ENCODE measurements at regions not wholly inside any gene's neighbourhood (a gene's known extent, or its start where the extent isn't known, plus 50 kb on each side); places are given as distances from the start of the nearest gene placed in this dataset.
"Not testable (repeated sequence)": the region's sequence is repeated elsewhere in the genome, so short reads cannot be mapped to it uniquely, and the experiment has no call there.

DNA sequence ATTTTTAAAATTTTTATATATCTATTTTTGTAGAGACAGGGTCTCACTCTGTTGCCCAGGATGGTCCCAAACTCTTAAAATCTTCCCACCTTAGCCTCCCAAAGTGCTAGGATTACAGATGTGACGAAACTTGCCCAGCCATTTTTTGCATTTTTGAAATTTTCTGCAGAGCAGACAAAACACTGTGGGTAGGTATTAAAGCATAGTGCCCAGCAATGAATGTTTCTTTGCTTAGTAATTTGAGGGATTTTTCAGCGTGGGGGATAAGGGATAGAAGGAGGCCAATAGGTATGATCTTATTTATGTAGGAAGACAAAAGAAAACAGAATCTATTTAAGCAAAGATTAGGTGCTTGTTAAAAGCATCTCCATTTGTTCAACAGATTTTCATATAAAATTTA lies 446.8 kb upstream of the DPH6 start:
- DNase-seq (ENCODE audit: low spot score), result no peak

DNA sequence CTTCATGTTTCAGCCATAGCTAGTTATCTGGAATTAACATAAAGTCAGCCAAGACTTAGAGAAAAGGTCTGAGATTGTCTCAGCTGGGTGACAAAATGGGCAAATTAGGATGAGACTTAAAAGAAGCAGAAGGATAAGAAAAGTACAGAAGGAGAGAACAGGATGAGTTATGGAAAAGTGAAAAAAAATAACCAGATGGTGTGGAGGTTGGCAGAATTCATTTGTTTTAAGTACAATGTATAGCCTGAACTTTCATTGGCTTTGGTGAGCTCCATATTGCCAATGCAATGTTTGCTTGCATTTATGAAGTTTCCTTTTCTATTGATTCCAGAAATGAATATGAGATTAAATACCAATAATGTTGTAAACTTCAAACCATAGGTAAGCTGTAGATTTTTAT lies 447.2 kb upstream of the DPH6 start:
- DNase-seq (ENCODE audit: low spot score), result no peak

DNA sequence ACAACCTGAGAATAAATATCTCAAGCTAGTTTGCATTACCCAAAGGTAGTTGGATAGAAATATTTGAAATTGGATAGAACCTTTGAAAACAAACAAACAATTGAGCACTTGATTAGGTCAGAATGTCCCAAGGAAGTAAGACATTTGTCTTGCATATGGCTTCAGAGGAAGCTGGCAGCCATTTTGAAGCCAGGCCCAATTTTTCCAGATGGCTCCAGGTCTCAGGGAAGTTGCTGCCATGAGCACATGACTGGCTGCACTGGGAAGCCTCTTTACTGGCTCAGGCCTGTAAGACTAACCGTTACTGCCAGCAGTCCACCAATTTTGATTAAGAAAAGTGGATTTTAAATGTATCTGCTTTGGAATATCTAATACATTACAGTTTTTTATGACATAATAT lies 448.9 kb upstream of the DPH6 start:
- DNase-seq (ENCODE audit: low spot score), result no peak

DNA sequence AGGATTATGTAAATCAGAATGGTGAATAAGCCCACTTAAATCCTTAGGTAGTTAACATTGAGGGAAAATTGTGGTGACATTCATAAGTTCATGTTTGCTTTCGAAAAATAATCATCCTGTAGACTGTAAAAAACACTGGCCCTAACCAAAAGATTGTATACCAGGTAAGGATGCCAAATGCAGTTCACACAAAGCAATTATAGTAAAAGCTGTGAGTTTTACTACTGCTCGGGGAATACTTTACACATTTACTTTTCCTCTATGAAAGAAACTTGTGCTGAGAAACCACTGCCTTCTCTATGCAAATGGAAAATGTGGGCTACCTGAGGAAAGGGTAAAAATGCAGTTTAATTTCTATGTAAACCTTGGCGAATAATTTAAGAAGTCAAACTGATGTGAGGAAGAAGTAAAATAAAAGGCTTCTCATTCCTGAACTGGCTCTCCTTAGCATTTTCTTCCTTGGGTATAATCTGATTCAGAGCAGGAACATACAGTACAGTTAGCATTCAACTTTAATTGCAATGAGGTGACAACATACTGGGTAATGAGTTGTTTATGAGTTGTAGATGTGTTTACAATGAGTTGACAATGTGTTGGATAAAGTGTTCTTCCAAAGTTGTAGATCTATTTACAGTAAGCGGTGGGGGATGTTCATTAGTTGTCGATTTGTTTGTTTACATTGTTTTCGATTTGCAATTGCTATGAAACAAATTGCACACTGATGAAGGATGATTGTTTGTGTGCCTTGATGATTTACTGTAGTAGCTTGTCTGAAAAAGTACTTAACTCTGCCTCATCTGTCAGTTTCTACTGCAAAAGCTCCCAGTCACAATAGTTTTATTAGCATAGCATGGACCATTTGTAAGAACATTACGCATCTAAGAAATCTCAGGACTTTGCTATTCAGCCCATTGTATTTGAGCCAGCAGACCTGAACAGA lies 453.0 kb upstream of the DPH6 start:
- DNase-seq (ENCODE audit: low spot score), result no peak

DNA sequence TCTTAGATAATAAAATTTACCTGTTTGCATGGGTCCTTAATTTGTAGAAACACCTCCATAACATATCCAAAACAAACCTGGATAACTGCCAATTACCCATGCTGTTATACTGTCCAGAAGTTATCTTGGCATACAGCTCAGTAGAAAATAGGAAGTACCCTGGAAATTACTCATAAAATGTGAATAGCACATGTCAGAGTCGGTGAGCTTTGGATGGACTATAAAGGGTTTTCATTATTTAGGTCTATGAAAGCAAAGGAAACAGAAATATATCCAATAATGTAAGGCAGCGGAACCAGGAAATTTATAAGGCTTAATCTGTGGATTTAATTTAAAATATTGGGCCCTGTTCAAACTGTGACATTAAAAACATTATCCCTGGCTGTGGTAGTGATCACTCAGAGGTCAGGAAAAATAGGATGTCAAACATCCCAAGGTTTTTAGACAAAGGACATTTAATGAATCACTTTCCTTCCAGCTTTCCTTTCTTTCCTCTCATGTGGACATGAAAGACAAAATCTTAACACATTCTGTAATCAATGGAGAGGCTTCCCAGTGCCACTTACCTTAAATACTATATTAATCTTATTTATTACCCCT lies 459.0 kb upstream of the DPH6 start:
- no peak for DNase-seq (ENCODE audit: low spot score)

DNA sequence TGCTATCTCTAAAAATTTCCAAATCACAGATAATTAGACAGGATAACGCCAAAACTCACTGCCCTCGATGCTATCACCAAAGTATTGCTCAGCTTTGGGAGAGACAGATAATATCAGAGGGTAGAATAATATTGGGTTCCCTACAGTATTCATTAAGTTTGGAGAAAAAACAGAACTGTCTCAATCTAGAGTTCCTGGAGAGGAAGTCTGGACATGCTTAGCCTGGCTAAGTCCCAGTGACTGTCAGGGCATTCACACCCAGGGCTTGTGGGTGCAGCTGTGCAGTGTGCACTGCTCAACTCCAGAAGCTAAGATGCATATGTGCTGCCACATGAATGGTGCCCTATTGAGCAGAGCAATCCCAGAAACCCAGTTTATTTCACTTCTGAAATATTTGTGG lies 459.6 kb upstream of the DPH6 start:
- no peak for DNase-seq (ENCODE audit: low spot score)

DNA sequence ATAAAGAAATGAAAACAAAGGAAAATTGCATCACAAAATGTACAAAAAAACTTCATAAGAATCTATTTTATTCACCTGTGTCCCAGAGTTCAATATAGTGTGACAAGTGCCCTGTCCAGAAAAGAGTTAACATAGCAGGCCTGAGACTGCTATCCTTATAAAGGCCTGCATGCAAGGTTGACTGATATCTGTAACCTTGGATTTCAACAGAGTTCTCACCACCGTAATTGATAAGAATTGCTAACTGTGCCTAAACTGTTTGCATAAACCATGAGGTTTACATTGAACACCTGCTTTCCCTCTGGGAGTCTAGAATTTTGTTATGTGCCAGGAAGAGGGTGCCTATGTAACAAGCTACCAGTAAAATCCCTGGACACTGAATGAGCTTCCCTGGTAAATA lies 461.7 kb upstream of the DPH6 start:
- no peak for DNase-seq (ENCODE audit: low spot score)

DNA sequence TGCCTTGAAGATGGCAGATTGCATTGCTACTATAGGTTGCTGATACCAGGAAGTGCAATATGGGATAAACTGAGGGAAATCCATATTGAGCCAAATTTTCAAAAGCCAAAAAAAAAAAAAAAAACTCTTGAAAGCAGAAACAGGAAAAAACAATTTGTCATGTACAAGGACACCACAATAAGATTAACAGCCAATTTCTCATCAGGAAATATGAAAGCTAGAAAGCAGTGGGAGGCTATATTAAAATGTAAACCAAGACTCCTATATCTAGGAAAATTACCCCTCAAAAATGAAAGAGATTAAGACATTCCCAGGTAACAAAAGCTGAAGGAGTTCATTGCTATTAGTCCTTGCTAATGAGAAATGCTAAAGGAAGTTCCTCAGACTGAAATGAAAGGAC lies 462.8 kb upstream of the DPH6 start:
- no peak for DNase-seq (ENCODE audit: low spot score)

DNA sequence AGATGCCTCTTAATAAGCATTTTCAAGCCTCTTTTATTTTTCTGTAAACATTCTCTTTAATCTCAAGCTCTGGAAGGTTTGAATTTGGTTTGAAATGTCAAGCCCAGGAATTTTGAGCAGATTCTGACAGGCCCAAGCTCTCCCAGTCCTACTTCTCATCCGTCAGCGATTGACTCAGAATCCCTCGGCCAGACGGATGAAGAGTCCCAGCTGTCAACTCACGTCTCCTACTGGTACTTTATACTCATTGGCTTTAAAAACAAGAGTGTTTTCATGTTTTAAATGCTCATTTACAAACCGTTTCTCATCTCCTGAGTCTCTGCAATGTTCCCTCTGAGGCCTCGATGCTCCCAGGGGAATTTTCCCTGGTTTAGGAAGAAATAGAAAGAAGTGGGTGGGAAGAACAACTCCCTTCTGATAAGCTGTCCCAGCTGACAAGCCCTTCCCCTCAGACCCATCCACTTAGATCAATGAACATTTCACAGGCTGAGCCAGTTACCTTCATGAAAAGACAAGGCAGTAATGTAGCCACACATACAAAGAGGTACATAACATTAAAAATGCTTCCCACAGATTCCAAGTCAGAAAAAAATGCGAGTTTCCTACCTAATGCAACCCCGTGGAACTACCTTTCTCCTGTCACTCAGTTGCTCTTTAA lies 478.2 kb upstream of the DPH6 start:
- peak; percentile 14 for DNase-seq (ENCODE audit: low spot score)

DNA sequence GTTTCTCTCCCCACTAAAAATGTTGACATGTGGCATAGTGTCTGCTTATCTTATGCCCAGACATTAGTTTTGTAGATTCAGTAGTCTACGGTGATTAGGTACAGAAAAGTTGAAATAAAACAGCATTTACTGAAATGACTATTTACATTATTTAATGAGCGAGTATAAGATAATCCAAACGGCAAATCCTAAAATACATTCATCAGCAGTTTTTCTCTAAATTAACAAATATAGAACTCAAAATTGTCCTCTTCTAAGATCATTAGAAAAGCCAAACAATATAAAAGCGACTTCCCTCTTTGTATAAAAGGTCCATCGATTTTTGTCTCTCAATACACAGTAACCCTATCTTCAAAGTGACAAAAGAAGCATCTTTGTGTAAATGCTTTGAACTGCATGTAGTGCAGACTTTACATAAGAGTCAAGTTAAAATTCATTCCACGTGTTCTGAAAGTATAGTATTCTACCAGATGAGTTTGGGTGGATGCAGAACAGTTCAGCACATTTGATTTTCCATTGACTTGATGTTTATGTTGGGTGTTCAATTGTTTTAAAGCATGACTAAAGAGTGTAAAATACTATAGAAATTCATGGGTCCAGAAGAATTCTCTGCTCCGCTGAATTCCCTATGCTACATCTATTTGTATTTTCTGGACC lies 480.8 kb upstream of the DPH6 start:
- DNase-seq (ENCODE audit: low spot score), result no peak

DNA sequence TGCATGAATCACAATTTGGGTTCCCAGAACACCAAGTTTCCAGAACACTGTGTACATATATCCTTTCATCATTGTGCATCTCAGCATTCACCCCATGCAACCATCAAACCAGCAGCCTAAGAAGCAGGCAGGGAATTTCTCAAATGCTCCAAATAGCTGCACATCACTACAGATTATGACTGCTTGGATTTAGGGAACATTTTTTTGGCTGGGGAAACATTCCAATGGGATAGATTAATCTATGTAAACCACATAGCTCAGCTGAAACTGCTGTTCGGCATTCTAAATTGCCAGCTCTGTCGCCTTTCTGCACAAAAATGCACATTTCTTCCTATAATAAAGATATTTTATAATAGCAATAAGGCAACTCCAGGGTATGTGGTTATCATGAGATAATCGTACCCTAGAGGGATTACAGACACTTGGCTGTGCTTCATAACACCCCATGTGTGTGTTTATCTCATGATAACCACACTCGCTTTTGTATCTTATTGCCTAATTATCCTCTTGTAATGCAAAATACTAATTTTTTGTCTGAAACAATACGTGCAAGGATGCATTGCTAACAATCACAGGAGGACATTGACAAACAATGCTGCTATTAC lies 483.7 kb upstream of the DPH6 start:
- DNase-seq (ENCODE audit: low spot score), result no peak

DNA sequence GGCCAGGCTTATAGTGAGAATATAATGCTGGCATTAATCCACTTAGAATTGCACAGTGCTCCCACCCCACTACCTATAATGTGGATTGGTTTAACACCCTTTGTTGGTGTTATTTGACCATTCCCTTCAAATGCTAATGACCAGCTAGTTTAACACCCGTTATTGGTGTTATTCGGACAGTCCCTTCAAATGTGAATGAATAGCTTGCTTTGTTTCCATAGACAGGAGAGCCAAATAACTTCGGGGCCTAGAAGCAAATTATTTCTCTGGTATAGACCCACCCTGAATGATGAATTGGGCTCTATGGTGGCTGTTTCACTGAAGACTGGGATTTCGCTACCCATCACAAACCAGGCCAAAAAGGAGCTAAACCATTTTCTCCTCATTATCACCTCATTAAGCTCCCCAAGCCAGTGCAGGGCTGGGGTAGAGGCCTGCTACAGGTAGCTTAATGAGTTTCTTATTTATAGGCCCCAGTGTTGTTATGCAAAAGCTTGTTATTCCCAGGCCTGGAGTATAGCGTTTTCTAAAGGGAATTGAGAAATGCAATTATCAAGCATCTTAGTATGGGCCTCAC lies 494.1 kb upstream of the DPH6 start:
- DNase-seq (ENCODE audit: low spot score), result no peak

DNA sequence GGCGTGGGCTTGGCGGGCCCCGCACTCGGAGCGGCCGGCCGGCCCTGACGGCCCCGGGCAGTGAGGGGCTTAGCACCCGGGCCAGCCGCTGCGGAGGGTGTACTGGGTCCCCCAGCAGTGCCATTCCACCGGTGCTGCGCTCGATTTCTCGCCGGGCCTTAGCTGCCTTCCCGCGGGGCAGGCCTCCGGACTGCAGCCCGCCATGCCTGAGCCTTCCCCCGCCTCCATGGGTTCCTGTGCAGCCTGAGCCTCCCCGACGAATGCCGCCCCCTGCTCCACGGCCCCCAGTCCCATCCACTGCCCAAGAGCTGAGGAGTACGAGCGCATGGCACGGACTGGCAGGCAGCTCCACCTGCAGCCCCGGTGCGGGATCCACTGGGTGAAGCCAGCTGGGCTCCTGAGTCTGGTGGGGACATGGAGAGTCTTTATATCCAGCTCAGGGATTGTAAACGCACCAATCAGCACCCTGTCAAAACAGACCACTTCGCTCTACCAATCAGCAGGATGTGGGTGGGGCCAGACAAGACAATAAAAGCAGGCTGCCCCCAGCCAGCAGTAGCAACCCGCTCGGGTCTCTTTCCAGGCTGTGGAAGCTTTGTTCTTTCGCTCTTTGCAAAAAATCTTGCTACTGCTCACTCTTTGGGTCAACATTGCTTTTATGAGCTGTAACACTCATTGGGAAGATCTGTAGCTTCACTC lies 501.2 kb upstream of the DPH6 start:
- DNase-seq (ENCODE audit: low spot score), result not testable (repeated sequence)

DNA sequence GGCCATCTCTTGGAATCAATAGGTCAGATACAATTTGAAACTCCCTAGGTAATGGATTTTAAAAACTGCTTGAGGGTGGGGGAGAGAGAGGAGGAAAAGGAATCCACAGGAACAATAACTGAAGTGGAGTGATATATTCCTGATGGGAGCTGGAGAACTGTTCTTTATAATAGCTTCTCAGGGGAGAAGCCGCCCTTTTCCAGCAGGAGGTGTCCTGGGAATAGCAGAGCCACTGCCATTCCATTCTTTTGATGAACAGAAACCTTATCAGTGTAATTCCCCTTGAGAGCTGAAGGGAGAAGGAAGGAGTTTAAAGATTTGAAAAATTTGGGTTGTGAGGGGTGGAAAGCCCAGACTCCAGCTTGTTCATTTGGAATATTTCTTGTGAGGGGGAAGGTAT lies 504.9 kb upstream of the DPH6 start:
- DNase-seq (ENCODE audit: low spot score), result no peak

DNA sequence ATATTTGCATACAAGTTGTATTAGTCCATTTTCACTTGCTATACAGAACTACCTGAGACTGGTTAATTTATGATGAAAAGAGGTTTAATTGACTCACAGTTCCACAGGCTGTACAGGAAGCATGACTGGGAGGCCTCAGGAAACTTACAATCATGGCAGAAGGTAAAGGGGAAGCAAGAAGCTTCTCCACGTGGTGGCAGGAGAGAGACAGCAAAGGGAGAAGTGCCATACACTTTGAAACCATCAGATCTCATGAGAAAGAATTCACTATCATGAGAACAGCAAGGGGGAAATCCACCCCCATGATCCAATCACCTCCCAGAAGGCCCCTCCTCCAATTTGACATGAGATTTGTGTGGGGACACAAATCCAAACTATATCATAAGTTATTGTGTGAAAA lies 506.7 kb upstream of the DPH6 start:
- DNase-seq (ENCODE audit: low spot score), result not testable (repeated sequence)

DNA sequence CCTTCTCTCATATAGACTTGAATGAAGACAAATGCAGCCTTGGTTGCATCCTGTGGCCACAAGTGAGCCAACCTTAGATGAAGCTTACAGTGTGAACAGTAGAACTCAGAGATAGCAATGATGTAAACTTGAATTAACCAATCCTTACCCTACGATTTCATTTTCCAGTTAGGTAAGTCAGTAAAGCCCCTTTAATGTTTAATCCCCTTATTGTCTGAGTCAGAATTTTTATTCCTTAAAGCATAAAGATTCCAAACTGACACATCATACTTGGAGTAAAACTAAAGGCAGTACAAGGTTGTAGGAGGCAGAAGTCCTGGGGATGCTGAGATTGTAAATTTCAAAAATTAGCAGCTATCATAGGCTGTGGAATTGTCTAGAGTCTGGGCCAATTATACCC lies 507.8 kb upstream of the DPH6 start:
- DNase-seq (ENCODE audit: low spot score), result no peak

DNA sequence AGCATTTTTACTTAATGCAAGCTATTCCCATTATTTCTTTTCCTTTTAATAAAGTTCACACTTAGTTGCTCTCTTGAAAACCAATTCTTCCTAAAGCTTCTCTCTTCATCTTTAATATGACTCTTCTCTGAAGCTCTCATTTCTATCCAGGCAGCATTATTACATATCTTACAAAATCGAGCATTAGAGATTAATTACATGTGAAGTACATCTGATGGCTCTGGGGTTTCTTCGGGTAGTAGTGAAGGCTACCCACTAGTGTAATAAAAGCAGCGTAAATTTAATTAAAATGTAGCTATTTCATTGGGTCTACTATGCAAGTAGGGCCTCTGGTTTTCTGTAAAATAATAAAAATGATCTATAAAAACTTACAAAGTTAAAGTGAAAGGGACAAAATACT lies 513.6 kb upstream of the DPH6 start:
- no peak for DNase-seq (ENCODE audit: low spot score)

DNA sequence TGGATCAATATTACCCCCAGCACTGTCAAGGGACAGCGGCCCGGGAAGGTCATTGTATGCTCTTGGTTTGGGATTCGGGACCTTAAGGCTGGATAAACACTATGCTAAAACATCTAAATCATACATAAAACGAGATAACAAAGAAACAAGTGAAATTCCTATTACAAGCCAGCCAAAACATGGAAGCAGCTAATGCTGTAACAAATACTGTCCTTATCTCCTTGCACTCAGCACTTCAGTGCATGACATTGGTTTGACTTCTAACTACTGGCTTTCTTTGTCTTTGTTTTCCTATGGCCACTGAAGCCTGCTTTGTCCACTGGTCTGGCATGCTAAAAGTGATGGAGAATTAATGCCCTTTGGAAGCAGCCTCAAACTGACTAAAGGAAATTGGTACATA lies 516.4 kb upstream of the DPH6 start:
- DNase-seq (ENCODE audit: low spot score), result no peak

DNA sequence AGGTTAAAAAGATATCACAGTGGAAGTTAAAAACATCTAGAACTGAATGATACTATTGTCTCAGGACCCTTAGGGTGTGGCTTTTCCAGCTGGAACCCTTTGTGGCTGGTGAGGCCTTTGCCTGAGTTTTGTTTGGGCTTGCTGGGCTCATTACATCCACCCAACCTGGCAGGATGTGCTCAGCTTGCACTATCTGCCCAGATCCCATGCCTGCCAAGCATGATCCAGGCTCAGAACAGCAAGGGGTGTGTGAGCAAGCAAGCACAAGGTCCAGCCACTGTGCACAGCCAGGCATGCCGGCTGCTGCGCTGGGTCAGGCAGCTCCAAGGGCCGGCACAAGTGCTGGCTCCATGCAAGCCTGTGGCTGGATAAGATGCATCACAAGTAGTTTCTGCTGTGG lies 512.7 kb upstream of the CDIN1 start:
- DNase-seq (ENCODE audit: low spot score), result no peak

DNA sequence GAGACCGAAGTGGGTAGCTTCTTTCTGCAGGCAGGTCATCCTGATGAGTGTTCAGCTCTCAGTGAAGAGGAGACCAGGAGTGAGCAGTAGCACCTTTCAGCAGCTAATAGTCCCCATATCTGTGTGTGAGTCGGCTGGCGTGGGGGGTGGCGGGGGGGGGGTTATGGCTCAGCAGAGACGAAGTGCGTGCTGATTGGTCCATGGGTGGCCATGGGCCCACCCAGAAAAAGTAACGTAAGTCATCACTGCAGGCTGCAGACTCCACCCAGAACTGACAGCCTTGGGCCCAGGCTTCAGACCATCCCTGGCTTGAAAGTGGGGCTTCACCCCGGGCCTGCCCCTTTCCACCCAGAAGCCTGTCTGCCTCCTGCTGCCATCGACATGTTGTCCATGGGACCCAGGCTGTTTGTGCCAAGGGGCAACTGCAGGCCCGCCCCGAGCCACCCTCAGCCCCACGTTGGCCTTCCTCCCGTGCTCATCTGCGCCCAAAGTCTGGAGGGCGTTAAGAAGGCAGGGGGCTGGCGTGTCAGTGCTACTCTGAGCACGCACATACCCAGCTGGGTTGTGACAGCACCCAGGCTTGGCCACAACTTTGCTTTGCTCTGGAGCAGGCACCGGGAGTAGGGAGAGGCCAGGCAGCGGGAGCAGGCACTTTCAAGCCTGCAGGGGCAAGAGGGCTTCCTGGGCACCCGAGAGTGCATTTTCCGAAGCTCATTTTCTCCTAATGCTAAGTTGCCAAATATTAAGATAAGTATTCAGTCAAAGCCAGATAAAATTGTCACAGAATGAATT lies 511.7 kb upstream of the CDIN1 start:
- no peak for DNase-seq (ENCODE audit: low spot score)
